Stimulated activated CD4-positive, alpha-beta T cell treated with anti-CD3 and anti-CD28 coated beads, TNF-alpha, amount 100 ng/mL, for 4 hours (primary cell): ENCODE measurements at regions not wholly inside any gene's neighbourhood (a gene's known extent, or its start where the extent isn't known, plus 50 kb on each side); places are given as distances from the start of the nearest gene placed in this dataset.

Experiments
- DNase-seq, 3 experiments: peaks; one replicate each; pipeline ENCODE4 v3.0.0-alpha.2; 2020; ENCODE audit warnings: low read depth in 3 of 3

GRCh38 chr4:24287096-24287495 is 297.3 kb downstream of the DHX15 start:
- no peak for DNase-seq

GRCh38 chr4:24285759-24286158 is 298.6 kb downstream of the DHX15 start:
- DNase-seq, result no peak

DNA sequence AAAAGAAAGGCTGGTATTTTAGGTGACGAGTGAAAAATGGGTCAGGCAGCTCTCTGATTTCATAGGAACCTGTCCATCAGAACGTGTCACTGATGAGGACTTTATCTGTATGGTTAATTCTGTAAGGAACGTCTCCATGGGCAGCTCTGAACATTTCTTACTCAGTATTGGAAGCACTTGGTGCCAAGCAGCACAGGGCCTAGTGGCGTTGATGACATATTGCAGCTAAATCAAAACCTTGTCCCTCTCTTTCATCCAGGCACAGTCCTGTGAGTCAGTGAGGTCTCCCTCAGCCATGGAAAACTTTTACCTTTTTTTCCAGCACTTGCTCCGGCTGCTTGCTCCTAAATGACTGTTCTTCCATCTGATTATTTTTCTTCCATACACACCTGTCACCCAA is 301.9 kb downstream of the DHX15 start:
- no peak for DNase-seq

DNA sequence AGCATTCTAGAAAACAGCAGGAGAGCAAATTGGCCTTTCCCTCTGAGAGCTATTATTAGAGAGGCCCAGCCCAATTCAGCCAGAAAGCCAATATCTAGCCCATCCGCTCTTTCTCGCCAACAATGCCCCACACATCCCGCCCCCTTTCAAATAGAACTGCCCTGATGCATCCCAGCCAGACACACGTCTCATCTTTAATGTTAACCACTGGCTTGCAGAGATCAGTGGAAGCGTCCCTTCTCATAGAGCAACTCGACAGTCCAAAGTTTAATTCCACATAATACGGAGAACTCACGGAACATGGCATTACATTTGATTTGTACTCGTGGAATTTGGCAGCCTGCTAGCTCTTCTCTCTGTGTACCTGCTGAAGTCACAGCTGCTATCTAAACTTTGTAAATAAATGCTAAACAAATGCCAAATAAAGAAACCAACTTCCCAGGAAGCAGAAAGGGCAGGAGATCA is 304.4 kb downstream of the DHX15 start:
- no peak for DNase-seq

GRCh38 chr4:24279469-24279868 is 304.9 kb downstream of the DHX15 start:
- DNase-seq, result no peak

- no peak for DNase-seq
Observed at GRCh38 chr4:24278693-24279092, 305.7 kb downstream of the DHX15 start.

DNA sequence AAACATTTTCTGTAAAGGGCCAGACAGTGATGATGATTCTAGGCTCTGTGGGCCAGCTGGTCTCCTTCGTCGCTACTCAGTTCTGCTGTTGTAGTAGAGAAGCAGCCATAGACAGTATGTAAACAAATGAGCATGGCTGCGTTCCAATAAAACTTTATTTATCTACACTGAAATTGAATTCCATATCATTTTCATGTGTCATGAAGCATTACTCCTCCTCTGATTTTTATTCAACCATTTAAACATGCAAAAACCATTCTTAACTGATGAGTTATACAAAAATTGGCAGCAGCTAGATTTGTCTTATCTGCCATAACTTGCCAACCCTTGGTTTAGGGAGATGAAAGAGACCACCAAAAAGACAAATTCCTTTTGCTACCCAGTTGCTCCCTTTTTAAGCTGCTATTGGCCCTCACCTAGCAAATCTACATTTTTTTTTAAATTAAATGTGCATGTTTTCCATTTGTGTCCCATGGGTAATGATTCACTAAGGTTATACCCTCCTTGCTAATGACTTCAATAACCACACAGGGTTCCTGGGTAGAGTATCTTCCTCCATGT is 309.9 kb downstream of the DHX15 start:
- no peak for DNase-seq

GRCh38 chr4:24273136-24273535 is 311.2 kb downstream of the DHX15 start:
- DNase-seq, result no peak

GRCh38 chr4:24266951-24267722 is 317.2 kb downstream of the DHX15 start:
- DNase-seq, result no peak

DNA sequence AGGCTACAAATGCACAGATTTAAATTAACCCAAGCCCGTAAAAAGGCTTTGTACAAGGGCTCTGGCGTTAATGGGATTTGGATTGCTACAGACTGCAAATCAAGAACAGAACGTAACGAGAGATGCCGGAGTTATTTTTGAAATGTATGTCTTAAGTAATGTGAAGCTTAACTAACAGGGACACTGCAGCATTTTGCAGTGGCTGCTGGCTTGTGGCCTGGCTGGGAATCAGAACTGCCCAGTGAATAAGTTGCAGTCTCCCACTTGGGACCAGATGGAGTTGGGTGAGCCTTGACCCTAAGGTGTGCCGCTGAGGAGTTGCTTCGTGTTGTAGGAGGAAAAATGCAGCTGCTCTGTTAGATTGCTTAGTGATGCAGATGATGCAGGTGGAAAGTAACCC is 318.4 kb downstream of the DHX15 start:
- no peak for DNase-seq

DNA sequence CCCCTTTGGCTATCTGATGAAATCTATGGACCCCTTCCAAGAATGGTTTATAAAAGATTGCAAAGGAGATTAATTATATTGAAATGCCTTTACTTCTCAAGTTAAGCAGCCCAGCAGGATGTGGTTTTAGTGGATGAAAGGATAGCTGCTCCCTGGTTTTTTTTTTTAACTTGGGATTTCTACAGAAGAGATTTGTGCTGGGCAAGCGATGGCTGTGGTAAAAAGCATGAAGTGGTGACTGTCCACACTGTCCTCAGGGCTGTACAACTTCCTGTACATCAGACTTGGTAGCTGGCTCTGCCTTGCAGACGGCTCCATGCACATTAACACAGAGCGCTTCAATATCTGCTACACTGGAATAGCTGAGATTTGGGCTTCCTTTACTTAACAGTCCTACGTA is 321.7 kb downstream of the DHX15 start:
- DNase-seq, result no peak

GRCh38 chr4:24262084-24262483 is 322.3 kb downstream of the DHX15 start:
- DNase-seq, result no peak

DNA sequence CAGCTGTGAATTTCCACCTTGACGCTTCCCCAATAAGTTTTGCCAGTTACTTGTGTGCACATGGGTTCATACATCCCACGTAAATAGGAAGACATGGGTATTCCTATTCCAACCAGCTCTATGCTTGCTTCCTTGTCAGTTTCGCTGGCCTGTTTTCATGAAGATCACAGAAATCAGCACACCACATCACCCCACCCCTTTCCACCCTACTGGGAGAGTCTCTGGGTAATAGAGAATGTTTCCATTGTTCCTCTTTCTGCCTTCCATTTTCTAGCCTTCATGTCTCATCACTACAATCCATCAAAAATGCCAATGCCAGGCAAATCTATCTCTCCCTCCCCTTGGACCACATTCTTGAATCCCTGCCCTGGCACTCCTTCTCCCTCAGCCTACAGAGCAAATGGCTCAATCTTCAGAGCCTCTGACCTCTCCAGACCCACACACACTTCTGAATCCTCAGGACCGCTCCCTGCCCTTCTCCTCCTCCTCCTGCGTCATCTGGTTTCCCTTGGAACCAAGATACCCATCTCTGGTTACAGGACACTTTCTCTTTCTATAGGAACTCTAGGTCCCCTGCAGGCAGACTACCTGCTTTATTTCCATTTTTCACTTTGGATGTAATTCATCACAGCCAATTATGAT is 323.3 kb downstream of the DHX15 start:
- no peak for DNase-seq

DNA sequence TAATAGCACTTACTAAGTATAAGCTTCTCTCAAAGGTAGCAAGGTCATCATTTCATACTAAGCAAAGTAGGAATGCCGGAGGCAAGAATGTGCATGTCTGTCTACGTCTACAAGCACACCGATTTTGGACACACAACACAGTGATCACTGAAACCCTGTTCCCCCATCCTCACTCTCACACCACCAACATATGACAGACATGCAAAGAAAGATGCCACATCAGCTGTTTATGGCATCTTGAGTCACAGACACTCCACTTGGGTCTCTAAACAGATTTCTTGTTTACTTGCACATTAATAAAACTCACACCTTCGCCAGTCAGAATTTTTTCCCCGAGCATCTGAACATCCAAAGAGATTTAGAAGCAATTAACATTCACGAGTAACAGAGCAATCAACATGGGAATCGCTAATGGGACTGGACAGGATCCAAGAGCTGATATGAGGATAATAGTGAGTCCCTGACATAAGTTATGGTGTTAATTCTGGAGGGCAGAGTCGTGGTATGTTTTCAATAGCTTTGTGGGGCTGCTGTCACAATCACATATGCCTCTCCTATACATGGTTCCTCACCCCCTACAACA is 324.1 kb downstream of the DHX15 start:
- no peak for DNase-seq

DNA sequence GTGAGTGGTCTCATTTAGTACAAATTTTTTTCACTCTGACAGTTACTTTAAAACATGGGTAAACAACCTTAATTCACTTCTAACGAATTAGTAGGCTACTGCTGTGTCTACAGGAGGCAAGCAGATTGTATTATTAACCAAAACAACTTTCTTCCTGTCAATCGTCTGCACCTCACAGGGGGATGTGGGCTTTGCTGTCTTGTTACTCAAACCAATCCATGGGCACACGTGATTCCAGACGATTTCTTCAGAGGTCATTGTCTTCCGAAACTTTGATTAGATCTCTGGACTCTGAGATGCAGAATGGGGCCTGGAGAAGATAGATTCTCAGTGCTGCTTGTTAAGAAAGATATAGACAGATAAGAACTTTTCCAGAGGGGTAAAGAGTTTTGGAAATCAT is 327.8 kb downstream of the DHX15 start:
- no peak for DNase-seq

GRCh38 chr4:24256066-24256465 is 328.3 kb downstream of the DHX15 start:
- DNase-seq, result no peak

DNA sequence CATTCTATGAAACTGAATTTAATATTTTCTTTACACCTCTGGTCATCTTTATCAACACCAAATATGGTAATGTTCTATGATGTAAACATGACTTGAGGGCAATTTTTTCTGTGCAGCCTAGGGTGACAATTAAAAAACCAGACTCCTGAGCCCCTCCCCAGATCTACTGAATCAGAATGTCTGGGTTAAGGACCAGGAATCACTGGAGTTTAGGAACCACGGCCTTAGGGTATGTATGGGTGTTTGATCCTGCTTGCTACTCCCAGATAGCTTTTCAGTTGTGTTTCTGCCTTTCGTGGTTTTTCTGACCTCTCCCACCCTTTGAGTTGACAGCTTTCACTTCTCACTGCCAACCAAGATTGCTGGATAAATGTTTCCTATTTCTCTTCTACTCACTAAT is 332.2 kb downstream of the DHX15 start:
- DNase-seq, result no peak

DNA sequence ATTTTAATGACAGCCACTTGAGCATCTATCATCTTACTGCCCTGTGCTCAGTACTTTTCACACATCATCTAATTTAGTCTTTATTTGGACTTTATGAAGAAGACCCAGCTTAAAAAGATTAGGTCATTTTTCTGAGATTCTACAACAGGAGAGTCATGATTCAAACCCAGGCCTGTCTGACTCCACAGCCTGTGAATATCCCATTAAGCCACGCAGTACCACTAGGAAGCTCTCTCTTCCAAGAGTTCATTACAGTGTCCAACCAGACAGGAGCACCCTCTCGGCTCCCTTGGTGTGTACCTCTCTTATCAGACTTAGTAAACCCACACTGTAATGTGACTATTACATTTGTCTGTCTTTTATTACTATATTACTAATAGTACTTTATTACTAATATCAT is 332.8 kb downstream of the DHX15 start:
- DNase-seq, result no peak

- DNase-seq, result no peak
Observed at GRCh38 chr4:24249972-24250371, 334.4 kb downstream of the DHX15 start.

- no peak for DNase-seq
Observed at GRCh38 chr4:24248674-24249630, 335.4 kb downstream of the DHX15 start.

- no peak for DNase-seq
Observed at GRCh38 chr4:24245491-24245820, 338.9 kb downstream of the DHX15 start.
